LNCaP clone FGC (cell line): ENCODE measurements at regions not wholly inside any gene's neighbourhood (a gene's known extent, or its start where the extent isn't known, plus 50 kb on each side); places are given as distances from the start of the nearest gene placed in this dataset.

Experiments
- DNase-seq: peaks from one replicate; pipeline ENCODE4 v3.0.0-alpha.2; 2011; ENCODE audit warnings: low read depth
- H3K4me3 ChIP-seq: 2 replicates; pipeline ENCODE4 v1.5.1; 2011; ENCODE audit warnings: mild to moderate bottlenecking, low read depth, low read length, control low read depth
- CTCF ChIP-seq: IDR thresholded peaks from 2 replicates; pipeline ENCODE4 v1.5.1; 2012; ENCODE audit warnings: mild to moderate bottlenecking; ENCODE audit not compliant: control insufficient read depth, insufficient read depth; ENCODE audit errors: extremely low read depth

DNA sequence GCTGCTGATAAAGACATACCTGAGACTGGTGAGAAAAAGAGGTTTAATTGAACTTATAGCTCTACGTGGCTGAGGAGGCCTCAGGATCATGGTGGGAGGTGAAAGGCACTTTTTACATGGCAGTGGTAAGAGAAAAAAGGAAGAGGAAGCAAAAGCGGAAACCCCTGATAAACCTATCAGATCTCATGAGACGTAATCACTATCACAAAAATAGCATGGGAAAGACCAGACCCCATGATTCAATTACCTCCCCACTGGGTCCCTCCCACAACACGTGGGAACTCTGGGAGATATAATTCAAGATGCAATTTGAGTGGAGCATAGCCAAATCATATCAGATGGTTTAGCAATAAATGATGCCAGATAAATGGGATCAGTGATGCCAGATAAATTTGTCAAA is 892.0 kb upstream of the CELF2 start:
- TF ChIP-seq CTCF = no peak

DNA sequence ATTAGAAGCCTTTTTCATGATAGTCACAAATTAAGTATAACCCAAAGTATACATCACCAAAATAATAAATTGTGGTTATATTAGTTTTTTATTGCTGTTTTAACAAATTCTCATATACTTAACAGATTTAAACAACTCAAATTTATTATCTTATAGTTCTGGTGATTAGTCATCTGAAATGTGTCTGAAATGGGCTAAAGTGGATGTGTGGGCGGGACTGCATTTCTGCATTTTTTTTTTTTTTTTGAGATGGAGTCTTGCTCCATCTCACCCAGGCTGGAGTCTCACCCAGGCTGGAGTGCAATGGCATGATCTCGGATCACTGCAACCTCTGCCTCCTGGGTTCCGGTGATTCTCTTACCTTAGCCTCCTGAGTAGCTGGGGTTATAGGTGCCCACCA is 891.5 kb upstream of the CELF2 start:
- no peak overlapping the region for H3K4me3 ChIP-seq
- TF ChIP-seq CTCF = no peak
- DNase-seq = no peak

More for the DNA sequence above, 892.0 kb upstream of the CELF2 start:
- no peak for DNase-seq
- H3K4me3 ChIP-seq = no peak overlapping the region

DNA sequence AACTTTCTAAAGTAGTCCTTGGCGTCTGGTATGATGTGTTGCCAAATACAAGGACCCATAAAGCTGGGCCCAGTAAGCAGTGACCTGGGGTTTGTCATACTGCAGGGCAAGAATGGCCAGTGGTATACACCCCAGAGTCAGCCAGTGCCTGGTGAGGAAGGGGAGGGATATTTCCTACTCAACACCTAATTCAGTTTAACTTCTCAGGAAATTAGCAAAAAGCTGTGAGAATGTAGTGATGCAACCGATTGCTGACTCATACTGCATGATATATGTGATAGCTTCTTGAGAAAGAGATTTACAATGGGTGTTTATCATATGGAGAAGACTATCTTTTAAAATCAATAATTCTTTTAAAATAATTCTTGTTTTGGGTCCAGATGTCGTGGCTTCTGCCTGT is 889.3 kb upstream of the CELF2 start:
- DNase-seq = no peak
- H3K4me3 ChIP-seq = no peak overlapping the region
- TF ChIP-seq CTCF = no peak

GRCh38 chr10:10130686-10131085 is 887.0 kb upstream of the CELF2 start:
- H3K4me3 ChIP-seq = no peak overlapping the region
- TF ChIP-seq CTCF = no peak

GRCh38 chr10:10132009-10132408 is 885.7 kb upstream of the CELF2 start:
- no peak overlapping the region for H3K4me3 ChIP-seq
- no peak for TF ChIP-seq CTCF
- DNase-seq = no peak

More at GRCh38 chr10:10130686-10131085, 887.0 kb upstream of the CELF2 start:
- no peak for DNase-seq

- H3K4me3 ChIP-seq = no peak overlapping the region
- TF ChIP-seq CTCF = no peak
- no peak for DNase-seq
These were observed 884.4 kb upstream of the CELF2 start for GRCh38 chr10:10133281-10133680.

DNA sequence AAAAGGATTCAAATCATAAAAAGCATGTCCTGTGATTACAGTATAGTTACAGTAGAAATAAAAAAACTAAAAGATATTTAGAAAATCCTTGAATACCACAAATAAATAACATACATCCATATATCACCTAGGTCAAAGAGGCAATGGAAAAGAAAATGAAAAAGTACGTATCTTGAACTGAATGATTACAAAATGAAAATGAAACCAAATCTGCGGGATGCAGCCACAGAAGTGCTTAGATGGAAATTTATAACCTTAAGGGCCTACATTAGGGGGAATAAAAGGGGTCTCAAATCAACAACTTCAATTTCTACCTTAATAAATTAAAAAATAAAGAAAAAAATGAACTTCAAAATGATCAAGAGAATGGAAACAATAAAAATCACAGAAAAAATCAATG is 879.0 kb upstream of the CELF2 start:
- TF ChIP-seq CTCF = no peak
- DNase-seq = no peak
- no peak overlapping the region for H3K4me3 ChIP-seq
